ENCODE measurements at regions not wholly inside any gene's neighbourhood (a gene's known extent, or its start where the extent isn't known, plus 50 kb on each side); places are given as distances from the start of the nearest gene placed in this dataset.

DNA sequence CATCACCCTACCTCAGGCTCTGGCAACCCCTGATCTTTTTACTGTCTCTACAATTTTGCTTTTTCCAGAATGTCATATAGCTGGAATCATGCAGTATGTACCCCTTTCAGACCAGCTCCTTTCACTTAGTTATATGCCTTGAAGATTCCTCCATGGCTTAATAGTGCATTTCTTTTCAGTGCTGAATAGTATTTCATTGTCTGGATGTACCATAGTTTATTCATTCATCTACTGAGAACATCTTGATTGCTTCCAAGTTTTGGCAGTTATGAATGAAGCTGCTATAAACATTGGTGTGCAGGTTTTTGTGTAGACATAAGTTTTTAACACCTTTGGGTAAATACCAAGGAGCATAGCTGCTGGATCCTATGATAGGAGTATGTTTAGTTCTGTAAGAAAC is 50.8 kb upstream of the ANP32A start:
- FAIRE-seq, result no peak
- TF ChIP-seq CTCF (IDR thresholded peaks at IDR 0.05; ENCODE audit: insufficient read depth, missing control alignments), result no peak
- no peak for DNase-seq (ENCODE audit: insufficient read length, low spot score)

DNA sequence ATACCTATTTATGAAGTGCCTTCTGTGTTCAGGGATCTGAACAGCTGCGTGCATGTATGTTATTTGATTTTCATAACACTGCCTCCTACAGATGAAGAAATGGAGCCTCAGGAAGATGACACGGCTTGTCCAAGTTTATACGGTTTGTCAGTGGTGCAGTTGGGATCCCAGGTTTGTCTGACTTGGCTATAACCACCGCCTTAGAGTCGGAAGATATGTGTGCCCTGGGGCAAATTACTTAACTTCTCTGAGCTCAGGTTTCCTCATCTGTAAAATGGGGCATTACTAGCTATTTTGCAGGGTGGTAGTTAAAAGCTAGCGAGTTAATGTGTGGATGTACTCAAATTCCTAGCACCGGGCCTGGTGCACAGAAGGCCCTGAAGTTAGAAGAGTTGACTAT is 54.1 kb upstream of the ANP32A start:
- no peak for FAIRE-seq
- TF ChIP-seq CTCF (IDR thresholded peaks at IDR 0.05; ENCODE audit: insufficient read depth, missing control alignments), result no peak
- no peak for DNase-seq (ENCODE audit: insufficient read length, low spot score)

GRCh38 chr15:68875377-68876116 is 54.8 kb upstream of the SPESP1 start:
- FAIRE-seq (no peak), DNase-seq (ENCODE audit: insufficient read length, low spot score) (peak; percentile 46)
- TF ChIP-seq CTCF (IDR thresholded peaks at IDR 0.05; ENCODE audit: insufficient read depth, missing control alignments), result peak; percentile 94

- no peak for FAIRE-seq
- no peak for TF ChIP-seq CTCF (IDR thresholded peaks at IDR 0.05; ENCODE audit: insufficient read depth, missing control alignments)
- no peak for DNase-seq (ENCODE audit: insufficient read length, low spot score)
Observed at GRCh38 chr15:68877626-68878025, 52.7 kb upstream of the SPESP1 start.

- FAIRE-seq (no peak), DNase-seq (ENCODE audit: insufficient read length, low spot score) (no peak)
- TF ChIP-seq CTCF (IDR thresholded peaks at IDR 0.05; ENCODE audit: insufficient read depth, missing control alignments), result no peak
Observed at GRCh38 chr15:68880382-68880781, 49.9 kb upstream of the SPESP1 start.
